HL-60/S4 treated with phorbol 12-myristate 13-acetate at 8.2 ng/mL for 4 days and 3 days (cell line): ENCODE measurements at regions not wholly inside any gene's neighbourhood (a gene's known extent, or its start where the extent isn't known, plus 50 kb on each side); places are given as distances from the start of the nearest gene placed in this dataset.
"Not testable (repeated sequence)": the region's sequence is repeated elsewhere in the genome, so short reads cannot be mapped to it uniquely, and the experiment has no call there.

Experiments
- in situ Hi-C: fragments of 300-500 bp; cut with MboI; formaldehyde crosslinking; loops from 2 replicates; pipeline ENCODE4 v1.15.0; 2022; ENCODE audit warnings: low sequenced_read_pairs

DNA sequence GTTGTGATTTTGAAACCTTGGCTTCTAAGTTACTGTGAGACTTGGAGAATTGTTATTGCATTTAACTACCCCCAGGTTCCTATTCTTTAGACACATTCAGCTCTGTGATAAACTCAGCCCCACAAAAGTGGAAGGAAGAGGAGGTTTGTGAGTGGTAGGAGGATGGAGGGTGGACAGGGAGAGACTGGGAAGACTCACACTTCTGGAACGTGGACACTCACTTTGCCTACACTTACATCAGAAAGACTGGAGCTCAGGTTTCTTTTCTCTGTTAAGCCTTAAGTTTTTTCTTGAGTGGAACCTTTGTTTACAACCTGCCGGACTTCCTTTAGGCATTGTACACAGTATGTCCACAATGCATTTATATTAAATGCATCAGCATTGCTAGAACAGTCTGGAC is 99.0 kb downstream of the AREG start:
- in situ Hi-C loops, result no loop called here

DNA sequence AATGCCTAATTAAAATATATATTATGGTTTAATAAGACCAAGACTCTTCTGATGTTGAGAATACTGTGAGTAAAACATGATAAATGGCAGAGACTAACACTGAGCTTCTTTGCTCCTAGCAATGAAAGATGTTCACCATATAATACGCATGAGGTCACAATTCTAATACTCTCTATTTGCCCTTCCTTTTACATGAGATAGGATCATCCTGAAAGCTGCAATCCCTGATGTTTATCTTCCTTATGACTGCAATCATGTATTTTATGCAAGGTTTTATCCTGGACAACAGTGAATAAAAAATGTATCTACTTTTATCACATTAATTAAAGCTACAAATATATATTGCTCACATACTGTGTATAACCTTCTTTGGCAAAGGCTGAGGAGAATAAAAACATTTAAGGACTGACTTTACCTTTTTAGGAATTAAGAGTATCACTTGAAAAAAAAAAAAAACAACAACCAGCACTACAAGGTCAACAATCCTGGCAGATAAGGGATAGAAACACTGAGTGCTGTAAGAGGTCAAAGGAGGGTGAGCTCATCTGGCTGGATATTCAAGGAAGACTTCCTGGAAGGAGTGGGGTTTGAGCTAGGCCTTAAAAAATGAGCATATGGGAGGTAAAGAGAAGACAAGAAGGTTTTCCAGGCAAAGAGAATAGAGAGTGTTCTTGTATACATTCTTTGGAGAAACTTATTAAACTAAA is 99.9 kb downstream of the AREG start:
- in situ Hi-C loops, result no loop called here

DNA sequence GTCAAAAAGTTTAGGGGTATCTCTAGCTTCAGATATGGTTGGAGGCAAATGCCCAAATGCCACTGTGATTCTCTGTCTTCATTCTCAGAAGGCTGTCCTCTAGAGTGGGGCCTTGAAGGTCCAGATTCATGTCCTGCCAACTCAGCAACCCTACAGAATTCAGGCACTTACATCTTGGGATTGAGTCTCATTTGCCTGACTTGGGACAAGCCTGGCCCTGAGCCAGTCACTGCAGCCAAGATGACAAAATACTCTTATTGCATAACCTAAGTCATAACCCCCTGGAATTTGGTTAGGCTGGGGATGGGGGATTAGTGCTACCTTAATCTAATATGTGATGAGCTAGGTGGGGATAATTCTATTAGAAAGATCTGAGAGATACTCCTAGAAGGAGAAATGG is 100.5 kb downstream of the AREG start:
- in situ Hi-C loops, result no loop called here

DNA sequence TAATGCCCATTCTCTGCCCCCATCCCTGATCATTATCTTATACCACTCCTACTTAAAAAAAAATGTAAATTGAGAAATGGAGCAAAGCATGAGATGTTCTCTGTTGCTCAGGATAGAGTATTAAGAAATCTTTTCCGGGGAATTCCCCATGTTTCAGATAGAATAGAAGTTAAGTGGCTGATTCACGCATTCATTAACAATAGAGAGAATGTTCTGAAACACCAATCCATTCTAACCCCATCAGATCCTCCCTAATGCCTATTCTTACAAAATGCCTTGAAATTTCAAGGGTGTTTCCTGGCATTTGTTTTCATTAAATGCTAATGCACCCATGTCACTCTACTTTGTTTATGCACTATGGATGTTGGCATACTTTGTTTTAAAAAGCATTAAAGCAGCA is 101.1 kb downstream of the AREG start:
- in situ Hi-C loops, result no loop called here

DNA sequence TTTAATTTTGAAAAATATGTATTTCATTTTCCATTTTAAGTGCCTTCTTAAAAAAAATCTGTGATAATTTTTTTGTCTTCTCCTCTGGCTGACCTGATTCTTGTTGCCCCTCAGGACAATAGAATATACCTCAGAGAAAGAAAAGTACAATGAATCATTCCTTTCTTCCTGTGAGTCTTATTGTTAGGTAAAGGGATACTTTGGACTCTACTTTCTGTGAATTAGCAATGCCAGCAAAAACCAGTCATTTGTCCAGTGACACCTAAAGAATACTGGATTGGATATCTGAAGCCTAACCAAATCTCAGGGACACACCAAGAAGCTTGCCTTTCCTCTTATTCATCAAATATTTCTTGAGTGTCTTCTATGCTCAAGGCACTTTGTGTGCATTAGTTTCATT is 102.1 kb downstream of the AREG start:
- in situ Hi-C loops, result no loop called here

DNA sequence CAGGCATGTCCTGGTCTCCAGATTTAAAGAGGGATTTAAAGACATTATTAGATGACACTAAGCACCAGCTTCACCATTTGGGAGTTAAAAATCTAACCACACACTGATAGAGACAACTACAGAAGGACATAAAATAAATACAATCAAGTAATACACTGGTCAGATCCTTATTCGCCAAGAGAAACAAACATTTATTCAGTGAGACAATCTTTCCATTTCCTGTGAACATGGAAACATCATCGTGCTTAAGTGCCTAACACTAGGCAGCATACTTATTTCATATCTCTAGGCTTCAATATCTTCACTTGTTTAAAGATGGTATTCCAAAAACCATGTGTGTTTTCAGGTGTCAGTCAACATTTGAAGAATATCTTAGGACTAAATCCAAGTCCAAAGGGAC is 103.6 kb downstream of the AREG start:
- in situ Hi-C loops, result no loop called here

DNA sequence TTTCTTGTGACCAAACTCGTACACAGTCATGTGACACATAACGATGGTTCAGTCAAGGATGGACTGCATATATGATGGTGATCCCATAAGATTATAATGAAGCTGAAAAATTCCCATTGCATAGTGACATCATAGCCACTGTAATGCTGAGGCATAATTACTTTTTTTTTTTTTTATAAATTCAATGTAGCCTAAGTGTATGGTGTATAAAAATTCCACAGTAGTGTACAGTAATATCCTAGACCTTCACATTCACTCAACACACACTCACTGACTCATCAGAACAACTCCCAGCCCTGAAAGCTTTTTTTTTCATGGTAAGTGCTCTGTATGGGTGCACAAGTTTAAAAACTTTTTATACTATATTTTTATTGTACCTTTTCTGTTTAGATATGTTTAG is 105.0 kb downstream of the AREG start:
- in situ Hi-C loops, result no loop called here

DNA sequence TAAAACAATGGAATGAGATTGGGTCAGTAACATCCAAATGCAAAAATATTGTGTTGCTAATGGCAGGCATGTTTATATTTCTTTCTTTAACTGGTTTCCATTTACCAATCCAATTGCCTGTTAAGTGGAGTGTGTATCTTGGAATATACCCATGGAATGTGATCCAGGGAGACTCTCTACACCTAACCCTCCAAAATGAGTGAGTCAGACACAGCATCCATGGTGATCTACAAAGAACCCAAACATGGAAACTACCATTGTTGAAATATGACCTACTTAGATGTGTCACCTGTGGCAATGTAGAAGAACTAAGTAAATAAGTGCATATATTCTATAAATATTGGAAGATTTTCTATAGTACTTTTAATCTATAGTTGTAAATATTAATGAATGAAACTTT is 110.3 kb downstream of the AREG start:
- in situ Hi-C loops, result no loop called here

DNA sequence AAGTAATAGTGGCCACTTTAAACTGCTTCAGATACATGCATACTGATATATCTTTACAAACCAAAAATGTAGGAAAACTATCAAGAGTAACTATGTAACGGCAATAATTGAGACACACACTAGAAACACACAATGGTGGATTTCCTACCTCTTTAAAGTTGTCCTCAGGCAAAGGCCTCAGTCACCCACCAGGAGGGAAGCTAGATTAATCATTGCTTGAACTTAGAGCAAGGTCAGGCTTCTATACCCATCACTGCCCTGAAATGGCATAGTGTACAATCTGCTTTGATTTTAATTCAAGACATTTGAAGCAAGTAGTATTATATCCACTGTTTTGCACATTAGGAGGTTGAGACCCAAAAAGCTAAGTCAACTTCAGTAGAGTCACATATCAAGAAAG is 110.9 kb downstream of the AREG start:
- in situ Hi-C loops, result no loop called here

DNA sequence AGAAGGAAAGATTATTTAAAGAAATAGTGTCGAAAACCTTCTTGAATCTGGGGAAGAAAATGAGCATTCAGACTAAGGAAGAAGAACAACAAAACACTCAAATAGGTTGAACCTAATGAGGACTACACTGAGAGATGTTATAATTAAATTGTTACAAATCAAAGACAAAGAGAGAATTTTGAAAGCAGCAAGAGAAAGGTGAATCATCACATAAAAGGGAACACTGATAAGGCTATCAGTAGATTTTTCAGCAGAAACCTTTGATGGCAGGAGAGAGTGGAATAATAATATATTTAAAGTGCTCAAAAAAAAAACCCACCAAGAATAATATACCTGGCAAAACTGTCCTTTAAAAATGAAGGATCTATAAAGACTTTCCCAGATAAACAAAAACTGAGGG is 114.9 kb downstream of the AREG start:
- in situ Hi-C loops, result no loop called here

DNA sequence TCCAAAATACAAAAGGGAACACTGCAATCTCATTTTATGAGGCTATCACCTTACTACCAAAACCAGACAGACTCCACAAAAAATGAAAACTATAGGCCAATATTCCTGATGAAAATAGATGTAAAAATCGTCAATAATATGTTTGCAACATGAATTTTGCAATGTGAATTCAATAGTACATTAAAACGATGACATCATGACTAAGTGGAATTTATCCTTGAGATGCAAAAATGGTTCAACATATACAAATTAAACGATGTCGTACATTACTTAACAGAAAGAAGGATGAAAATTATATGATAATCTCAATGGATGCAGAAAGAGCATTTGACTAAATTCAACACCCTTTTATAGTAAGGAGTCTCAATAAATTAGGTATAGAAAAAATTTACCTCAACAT is 123.0 kb downstream of the AREG start:
- in situ Hi-C loops, result no loop called here

DNA sequence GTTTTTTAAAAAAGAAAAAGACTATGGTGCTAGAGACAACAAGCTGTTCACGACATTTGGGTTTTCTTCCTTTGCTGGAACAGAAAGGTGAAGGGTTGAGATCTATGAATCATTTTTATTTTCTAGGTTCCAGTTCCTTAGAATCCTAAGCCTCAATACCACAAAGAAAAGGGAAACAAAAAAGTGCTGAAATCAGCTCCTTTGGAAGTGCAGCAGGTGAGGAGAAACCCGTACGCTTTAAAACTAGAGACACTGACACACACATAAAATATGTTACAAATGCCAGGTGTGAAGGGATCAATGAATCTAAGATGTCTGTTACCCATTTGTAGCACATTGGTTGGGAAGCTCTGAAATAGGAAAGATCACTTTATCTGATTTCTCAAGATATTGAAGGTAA is 125.2 kb downstream of the AREG start:
- in situ Hi-C loops, result no loop called here

DNA sequence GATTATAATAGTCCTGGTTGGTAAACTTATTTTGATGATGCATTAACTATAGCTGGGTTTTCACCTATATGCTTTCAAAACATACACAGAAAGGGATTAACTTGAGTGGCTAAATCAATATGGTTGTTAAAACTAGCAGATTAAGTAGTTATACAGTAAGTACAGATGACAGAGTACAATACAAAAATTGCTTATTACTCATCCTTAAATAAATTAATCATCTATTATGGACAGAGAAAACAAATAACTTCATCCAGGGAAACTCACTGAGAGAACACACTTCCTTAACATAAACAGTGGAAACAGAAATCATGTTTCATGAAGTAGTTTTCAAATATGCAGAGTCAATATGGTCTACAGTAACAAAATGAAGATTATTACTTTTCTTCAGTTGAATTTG is 133.4 kb downstream of the AREG start:
- in situ Hi-C loops, result no loop called here

DNA sequence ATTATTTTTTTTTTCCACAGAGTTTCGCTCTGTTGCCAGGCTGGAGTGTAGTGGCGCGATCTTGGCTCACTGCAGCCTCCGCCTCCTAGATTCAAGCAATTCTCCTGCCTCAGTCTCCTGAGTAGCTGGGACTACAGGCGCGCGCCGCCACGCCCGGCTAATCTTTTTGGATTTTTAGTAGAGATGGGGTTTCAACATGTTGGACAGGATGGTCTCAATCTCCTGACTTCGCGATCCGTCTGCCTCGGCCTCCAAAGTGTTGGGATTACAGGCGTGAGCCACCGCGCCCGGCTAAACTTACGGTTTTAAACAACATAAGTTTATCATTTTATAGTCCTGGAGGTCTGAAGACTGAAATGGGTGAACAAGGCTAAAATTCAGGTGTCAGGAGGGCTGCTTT is 133.9 kb downstream of the AREG start:
- in situ Hi-C loops, result not testable (repeated sequence)

DNA sequence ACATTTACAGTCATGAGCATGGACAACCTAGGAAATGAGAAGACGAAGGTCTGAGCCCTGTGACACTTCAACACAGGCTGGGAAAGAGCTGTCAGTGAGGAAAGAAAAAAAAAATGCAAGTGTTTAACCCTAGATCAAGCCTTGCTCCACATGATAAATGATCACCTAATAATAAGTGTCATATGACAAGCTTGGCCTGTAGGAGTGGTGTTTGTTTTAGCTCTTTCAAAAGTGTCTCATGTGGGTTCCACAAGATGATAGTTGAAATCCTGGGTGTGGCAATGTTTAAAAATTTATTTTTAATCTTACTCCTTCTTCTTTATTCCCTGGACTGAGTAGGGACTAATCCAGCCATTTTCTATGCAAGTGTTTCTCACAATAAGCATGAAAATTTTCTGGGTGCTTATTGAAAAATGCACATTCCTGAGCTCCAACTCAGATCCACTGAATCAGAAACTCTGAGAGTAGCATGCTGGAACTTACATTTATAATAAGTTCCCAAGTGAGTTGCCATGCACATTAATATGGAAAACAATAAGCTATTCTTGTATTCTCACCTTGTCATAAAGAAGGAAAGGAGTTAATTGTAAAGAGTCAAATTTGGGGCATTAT is 138.3 kb downstream of the AREG start:
- in situ Hi-C loops, result no loop called here

DNA sequence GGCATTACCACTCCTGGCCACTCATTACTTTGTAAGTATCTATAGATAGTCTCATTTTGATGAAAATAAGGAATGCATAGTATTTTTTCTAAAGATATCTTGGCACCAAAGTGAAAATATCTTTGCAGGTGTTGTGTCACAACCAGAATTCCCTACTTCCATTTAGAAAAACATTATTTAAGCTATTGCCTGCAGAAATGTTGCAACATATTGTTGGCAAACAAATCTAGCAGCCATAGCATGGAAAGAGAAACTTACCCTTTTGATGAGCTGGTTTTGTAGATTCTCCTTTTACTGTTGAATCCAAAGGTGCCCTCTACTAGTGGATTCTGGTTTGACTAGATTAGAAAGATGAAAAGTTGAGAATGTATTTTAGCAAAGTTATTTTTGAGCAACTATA is 138.8 kb downstream of the AREG start:
- in situ Hi-C loops, result no loop called here

DNA sequence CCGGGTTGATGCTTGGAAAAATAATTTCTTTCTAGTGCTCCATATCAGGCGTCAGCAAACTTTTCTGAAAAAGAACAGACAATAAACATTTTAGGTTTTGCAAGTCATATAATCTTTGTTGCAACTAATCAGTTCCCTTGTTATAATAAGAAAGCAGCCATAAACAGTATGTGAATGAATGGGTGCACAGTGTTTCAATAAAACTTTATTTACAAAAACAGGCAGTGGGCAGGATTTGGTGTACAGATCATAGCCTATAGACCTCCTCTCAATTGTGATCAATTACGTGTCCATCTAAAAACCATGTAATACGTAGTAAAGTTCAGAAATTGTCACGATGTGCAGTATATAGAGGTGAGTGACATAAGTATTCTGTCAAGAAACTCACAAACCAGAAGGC is 143.4 kb downstream of the AREG start:
- in situ Hi-C loops, result no loop called here

DNA sequence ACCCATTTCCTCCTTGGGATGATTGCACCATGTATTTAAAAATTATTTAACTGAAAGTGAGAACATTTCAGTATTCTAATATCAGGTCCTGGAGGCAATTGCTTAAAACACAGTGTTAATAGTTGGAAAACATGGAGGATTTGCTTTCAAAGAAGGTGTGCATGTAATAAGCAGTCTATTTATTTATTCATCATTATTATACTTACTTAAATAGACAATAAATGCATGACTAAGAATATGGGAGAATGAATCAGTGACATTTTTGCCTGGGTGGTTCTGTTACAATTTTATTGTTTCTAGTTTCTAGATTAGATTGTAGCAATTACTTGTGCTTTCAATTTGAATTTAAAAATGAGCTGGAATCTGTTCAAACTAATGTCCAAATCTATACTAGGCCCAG is 145.5 kb downstream of the AREG start:
- in situ Hi-C loops, result no loop called here

DNA sequence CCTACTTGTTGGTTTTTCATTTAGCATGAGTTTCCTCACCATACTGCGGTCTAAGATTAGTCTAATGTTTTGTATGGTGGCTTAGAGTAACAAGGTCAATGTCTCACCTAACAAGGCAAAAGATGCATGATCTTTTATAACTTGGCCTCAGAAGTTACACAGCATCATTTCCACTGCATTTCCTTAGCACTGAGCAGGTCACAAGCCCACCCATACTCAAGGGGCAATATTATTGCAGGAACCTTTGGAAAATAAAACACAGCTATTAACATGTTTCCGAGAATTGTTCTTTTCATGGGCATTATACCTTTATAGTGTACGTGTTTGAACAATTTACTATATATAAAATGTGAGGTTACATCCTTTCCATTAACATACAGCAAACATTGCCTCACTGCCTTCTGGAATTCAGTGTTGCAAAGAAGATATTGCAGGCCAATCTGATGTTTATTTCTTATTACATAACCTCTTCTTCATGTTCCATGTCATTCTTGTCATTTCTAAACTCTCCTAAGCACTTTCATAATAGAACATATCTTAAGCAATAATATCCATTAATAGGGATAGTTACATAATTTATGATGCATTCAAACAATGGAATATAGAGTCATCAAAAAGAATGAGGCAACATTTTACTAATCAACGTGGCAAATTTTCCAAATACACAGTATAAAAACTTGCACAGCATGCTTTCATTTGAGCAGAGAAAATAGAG is 153.8 kb downstream of the AREG start:
- in situ Hi-C loops, result no loop called here

DNA sequence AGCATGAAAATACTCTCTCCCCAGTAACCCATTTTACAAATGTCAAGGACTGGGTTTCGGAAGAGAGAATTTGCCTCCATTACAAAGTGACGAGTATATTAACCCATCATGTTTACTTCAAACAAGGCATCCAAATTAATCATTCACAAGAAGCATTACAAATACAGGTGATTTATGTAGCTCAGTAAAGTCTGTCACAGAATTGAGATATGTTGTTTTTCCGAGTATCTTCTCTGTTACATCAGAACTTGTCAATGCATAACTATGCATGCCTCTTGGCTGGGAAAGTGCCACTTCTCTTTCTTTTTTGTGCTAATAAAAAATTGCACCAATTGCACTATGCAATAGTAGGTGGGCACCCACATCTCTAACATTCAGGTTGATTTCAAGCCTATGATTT is 158.2 kb downstream of the AREG start:
- in situ Hi-C loops, result no loop called here

DNA sequence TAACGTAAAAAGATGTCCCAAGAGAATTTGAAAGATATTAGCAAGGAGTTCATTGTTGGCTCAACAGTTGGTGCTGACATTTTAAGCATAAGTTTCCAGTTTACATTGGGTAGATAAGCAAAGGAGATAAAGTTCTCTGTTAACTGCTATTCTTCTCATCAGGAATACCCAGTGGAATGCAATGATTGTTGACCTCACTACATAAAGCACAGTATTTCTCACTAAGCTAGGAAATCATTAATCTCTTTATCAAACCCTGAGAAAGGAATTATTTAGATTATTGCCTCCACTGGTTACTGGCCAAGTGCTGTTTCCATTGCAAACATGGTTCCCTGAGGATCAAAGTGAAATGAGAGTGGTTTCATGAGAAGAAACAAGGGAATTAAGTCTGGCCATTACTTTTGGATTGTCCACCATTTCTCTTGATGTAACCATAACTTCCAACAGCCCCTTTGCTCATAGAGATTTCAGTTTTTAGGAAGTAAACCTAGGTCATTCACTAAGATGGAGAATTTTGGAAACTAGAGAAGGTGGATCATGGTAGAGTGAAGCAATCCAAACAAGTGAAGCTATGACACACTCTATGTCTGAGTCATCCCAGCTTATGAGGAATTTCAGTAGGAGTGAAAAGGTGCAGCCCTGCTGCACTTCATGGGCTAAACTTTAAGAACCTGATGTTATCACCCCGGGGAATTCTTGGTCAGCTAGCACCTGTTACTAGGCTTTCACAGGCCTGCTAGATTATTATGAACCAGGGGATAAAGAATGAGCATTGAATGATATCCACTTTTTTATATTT is 163.4 kb downstream of the AREG start:
- in situ Hi-C loops, result no loop called here

DNA sequence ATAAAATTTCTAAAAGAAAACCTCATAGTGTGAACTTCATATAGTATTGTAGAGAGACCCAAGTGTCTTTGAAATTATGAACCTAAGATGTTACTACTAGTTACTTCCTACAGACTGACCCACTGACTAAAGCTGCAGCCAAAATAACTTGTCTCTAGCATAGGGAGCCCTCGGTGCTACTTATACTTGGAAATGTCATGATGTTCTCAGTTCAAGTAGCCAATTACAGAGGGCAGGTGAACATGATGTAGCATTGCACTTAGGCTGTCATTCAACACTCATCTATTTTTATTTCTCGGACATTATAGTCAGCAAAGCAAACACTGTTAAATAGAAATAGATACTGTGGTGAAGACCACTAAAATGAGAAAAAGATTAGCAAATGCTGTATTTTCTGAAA is 165.6 kb downstream of the AREG start:
- in situ Hi-C loops, result no loop called here
